Muscle layer of duodenum (tissue), 2 donors: ENCODE measurements at regions not wholly inside any gene's neighbourhood (a gene's known extent, or its start where the extent isn't known, plus 50 kb on each side); places are given as distances from the start of the nearest gene placed in this dataset.

Source experiments
- H3K27ac ChIP-seq: one replicate; pipeline ENCODE4 v1.7.0; 2013; ENCODE audit warnings: mild to moderate bottlenecking, low read length
- H3K27me3 ChIP-seq: one replicate; pipeline ENCODE4 v1.7.0; 2013; ENCODE audit warnings: low read depth, mild to moderate bottlenecking, control low read depth, low read length
- H3K36me3 ChIP-seq, 2 donors: one replicate each; pipeline ENCODE4 v1.7.0; 2013; ENCODE audit warnings: low read length in 2 of 2, control low read depth in 1 of 2, mild to moderate bottlenecking in 1 of 2; ENCODE audit not compliant: insufficient read depth in 2 of 2, control insufficient read depth in 1 of 2
- H3K4me1 ChIP-seq, 2 donors: one replicate each; pipeline ENCODE4 v1.7.0; 2013; ENCODE audit warnings: low read length in 2 of 2, mild to moderate bottlenecking in 2 of 2, control low read depth in 1 of 2, moderate library complexity in 1 of 2; ENCODE audit not compliant: insufficient read depth in 2 of 2, control insufficient read depth in 1 of 2
- H3K4me3 ChIP-seq, 2 donors: one replicate each; pipeline ENCODE4 v1.7.0; 2013; ENCODE audit warnings: low read length in 2 of 2, low read depth in 1 of 2, mild to moderate bottlenecking in 1 of 2
- H3K9me3 ChIP-seq, 2 donors: one replicate each; pipeline ENCODE4 v1.7.0; 2013; ENCODE audit warnings: low read length in 2 of 2, control low read depth in 1 of 2, mild to moderate bottlenecking in 1 of 2; ENCODE audit not compliant: control insufficient read depth in 1 of 2
- donor health status: healthy.

- Histone ChIP-seq H3K27me3 (no peaks in the 10 kb centered on the region), H3K4me3 (peak overlapping the region in 1 of 2 donors; percentile 23), H3K27ac (no peak overlapping the region), H3K9me3 (no peaks in the 10 kb centered on the region), H3K36me3 (no peaks in the 10 kb centered on the region), H3K4me1 (peaks cover 0 to 16% of the 10 kb centered on the region in 2 donors)
Measured at GRCh38 chr5:160175438-160176218, 53.7 kb upstream of the FABP6 start.

DNA sequence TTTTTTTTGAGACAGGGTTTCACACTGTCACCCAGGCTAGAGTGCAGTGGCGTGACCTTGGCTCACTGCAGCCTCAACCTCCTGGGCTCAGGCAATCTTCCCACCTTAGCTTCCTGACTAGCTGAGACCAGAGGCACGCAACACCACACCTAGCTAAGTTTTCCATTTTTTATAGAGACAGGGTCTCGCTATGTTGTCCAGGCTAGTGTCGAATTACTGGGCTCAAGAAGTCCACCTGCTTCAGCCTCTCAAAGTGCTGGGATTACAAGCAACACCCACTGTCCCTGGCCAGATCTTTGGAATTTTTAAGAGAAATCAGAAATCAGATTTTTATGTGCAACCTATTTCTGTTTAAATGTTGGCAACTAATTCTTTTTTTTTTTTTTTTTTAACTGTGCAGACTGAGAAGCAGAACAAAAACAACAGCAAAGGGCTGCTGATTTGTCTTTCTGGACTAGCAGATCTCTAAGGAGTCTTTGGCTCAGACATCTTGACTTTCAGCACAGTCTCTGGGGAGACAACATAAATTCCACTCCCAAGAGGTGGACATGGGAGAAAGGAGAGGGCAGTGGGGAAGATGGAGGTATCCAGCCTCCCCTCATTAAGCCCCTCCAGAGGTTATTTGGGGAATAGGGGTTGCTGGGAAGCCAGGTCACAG is 54.4 kb upstream of the FABP6 start:
- Histone ChIP-seq H3K4me1 (peaks cover 0 to 16% of the 10 kb centered on the region in 2 donors), H3K36me3 (no peaks in the 10 kb centered on the region), H3K27ac (no peak overlapping the region), H3K27me3 (no peaks in the 10 kb centered on the region), H3K9me3 (no peaks in the 10 kb centered on the region), H3K4me3 (peak overlapping the region in 1 of 2 donors; percentile 23)

DNA sequence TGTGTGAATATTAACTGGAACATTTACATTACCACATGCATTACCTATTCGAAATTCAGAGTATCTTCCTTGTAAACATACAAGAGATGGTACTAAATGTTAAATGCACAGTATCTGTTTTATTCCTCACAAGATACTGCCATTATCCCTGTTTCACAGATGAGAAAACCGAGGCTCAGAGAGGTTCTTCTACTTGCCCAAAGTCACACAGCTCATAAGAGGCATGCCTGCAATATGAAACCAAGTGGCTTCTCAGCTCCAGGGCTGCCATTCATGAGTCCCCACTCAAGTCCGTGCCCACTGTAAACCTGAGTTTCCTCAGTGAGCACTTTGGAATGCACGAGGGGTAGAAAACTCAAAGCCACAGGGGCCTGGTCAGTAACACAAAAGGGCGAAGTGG is 55.0 kb upstream of the FABP6 start:
- peaks cover 0 to 16% of the 10 kb centered on the region in 2 donors for H3K4me1 ChIP-seq
- H3K9me3 ChIP-seq: no peaks in the 10 kb centered on the region
- H3K27me3 ChIP-seq: no peaks in the 10 kb centered on the region
- no peak overlapping the region for H3K4me3 ChIP-seq
- H3K27ac ChIP-seq: no peak overlapping the region
- H3K36me3 ChIP-seq: no peaks in the 10 kb centered on the region

- H3K4me1 ChIP-seq: peaks cover 0 to 16% of the 10 kb centered on the region in 2 donors
- no peak overlapping the region for H3K27ac ChIP-seq
- no peaks in the 10 kb centered on the region for H3K9me3 ChIP-seq
- no peaks in the 10 kb centered on the region for H3K27me3 ChIP-seq
- H3K36me3 ChIP-seq: no peaks in the 10 kb centered on the region
- H3K4me3 ChIP-seq: no peak overlapping the region
Measured at GRCh38 chr5:160171666-160172065, 52.4 kb upstream of the PWWP2A start.

DNA sequence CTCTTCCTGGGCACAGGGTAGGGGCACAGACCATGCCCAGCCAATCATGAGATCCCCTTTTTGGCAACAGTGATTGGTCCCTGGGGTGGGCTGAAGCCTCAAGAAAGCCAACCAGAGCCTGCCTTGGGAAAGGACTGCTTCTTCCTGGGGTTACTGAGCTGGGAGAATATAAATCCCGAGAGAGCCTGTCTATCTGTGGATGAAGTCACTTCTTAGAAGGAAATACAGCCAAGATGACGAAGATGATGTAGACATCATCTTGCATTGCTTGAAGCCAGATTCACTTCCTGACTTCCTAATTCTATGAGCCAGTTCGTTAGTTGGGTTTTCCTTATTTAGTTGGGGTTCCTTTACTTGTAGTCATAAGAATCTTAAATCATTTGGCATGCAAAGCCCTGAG is 50.1 kb upstream of the PWWP2A start:
- H3K4me3 ChIP-seq: no peak overlapping the region

More for the DNA sequence above, 50.1 kb upstream of the PWWP2A start:
- Histone ChIP-seq H3K27me3 (no peaks in the 10 kb centered on the region), H3K9me3 (no peaks in the 10 kb centered on the region), H3K36me3 (peaks cover 0 to 9% of the 10 kb centered on the region in 2 donors), H3K4me1 (peaks cover 4 to 12% of the 10 kb centered on the region in 2 donors), H3K27ac (no peak overlapping the region)
